Activated CD8-positive, alpha-beta T cell treated with anti-CD3 and anti-CD28 coated beads for 36 hours (primary cell): ENCODE measurements at regions not wholly inside any gene's neighbourhood (a gene's known extent, or its start where the extent isn't known, plus 50 kb on each side); places are given as distances from the start of the nearest gene placed in this dataset.

Source experiments
- ATAC-seq: fragments of 200-7000 bp; cut with Tn5 transposase; one replicate; pipeline ENCODE4 v1.10.0; 2021; ENCODE audit warnings: mild to moderate bottlenecking, moderate library complexity
- CTCF ChIA-PET: fragments of 350-600 bp; sonication (Branson Sonifier 250); formaldehyde crosslinking; loops from one replicate; lab custom pipeline; 2021; ENCODE audit warnings: antibody characterized with exemption; lab: Charles Lee
- POLR2A ChIA-PET: fragments of 350-600 bp; sonication (Branson Sonifier 250); formaldehyde crosslinking; loops from one replicate; lab custom pipeline; 2021; ENCODE audit warnings: antibody characterized with exemption; lab: Charles Lee
- DNase-seq: peaks from one replicate; pipeline ENCODE4 v3.0.0-alpha.2; 2020
- H3K27ac Mint-ChIP-seq: one replicate; pipeline ENCODE4 v1.8.0; 2021; ENCODE audit warnings: mild to moderate bottlenecking, mixed read lengths
- H3K27me3 Mint-ChIP-seq: one replicate; pipeline ENCODE4 v1.8.0; 2021; ENCODE audit warnings: mixed read lengths
- H3K36me3 Mint-ChIP-seq: one replicate; pipeline ENCODE4 v1.8.0; 2021; ENCODE audit warnings: low read depth, mixed read lengths
- H3K4me1 Mint-ChIP-seq: one replicate; pipeline ENCODE4 v1.8.0; 2021; ENCODE audit warnings: low read depth, mixed read lengths
- H3K4me3 Mint-ChIP-seq: one replicate; pipeline ENCODE4 v1.8.0; 2021; ENCODE audit warnings: mild to moderate bottlenecking, moderate library complexity, mixed read lengths
- H3K9me3 Mint-ChIP-seq: one replicate; pipeline ENCODE4 v1.8.0; 2021; ENCODE audit warnings: mixed read lengths
- intact Hi-C: fragments of 100-400 bp; cut with micrococcal nuclease; formaldehyde crosslinking; loops from one replicate; pipeline ENCODE4 v1.10.0; 2022
- TF ChIP-seq, protein P1 (sequence below): fragments of 200-600 bp; IDR thresholded peaks from one replicate; pipeline ENCODE4 v1.8.0; 2022; ENCODE audit warnings: antibody characterized with exemption, mild to moderate bottlenecking

DNA sequence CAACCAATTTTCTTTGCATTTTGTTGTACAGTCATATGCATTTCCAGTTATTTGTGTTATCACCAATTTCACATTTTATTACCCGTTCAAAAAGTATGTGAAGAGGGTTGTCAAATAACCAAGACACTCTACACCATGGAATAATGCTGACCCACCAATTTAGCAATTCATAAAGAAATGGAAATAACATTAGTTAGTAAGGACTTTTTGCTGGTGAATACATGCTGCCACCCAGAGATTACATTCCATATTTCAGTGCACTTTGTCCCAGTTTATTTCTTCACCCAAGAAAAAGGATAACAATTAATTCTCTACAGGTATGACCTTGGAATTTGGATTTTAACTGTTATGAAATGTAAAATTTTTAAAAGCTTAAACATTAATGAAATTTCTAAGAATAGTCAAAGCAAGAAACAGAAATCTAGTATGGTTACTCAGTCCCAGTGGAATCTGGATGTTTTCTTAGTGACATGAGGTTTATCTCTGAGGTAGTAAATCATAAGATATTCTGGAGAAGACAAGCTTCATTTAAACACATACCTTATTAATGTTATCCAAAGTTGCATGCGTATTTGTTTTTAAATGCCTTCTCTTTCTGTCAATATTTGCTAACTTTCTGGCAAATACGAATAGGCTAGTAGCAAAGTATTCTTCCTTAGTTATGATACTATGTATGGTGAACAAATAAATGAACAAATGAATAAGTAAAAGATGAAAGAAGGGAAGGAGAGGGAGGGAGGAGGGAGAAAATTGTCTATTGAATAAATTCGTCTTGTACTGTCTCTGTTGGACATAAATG, 100.6 kb downstream of the CETN3 start:
- no peaks in the 10 kb centered on the region for H3K36me3 Mint-ChIP-seq
- intact Hi-C loops = no loop called here
- ATAC-seq (no peak), DNase-seq (no peak)
- POLR2A ChIA-PET = no interaction called here
- no peak overlapping the region for H3K27ac Mint-ChIP-seq
- TF ChIP-seq, protein P1, sequence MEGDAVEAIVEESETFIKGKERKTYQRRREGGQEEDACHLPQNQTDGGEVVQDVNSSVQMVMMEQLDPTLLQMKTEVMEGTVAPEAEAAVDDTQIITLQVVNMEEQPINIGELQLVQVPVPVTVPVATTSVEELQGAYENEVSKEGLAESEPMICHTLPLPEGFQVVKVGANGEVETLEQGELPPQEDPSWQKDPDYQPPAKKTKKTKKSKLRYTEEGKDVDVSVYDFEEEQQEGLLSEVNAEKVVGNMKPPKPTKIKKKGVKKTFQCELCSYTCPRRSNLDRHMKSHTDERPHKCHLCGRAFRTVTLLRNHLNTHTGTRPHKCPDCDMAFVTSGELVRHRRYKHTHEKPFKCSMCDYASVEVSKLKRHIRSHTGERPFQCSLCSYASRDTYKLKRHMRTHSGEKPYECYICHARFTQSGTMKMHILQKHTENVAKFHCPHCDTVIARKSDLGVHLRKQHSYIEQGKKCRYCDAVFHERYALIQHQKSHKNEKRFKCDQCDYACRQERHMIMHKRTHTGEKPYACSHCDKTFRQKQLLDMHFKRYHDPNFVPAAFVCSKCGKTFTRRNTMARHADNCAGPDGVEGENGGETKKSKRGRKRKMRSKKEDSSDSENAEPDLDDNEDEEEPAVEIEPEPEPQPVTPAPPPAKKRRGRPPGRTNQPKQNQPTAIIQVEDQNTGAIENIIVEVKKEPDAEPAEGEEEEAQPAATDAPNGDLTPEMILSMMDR = no peak
- no peaks in the 10 kb centered on the region for H3K27me3 Mint-ChIP-seq
- CTCF ChIA-PET = no interaction called here
- no peak overlapping the region for H3K4me3 Mint-ChIP-seq
- no peaks in the 10 kb centered on the region for H3K9me3 Mint-ChIP-seq
- H3K4me1 Mint-ChIP-seq = no peaks in the 10 kb centered on the region

DNA sequence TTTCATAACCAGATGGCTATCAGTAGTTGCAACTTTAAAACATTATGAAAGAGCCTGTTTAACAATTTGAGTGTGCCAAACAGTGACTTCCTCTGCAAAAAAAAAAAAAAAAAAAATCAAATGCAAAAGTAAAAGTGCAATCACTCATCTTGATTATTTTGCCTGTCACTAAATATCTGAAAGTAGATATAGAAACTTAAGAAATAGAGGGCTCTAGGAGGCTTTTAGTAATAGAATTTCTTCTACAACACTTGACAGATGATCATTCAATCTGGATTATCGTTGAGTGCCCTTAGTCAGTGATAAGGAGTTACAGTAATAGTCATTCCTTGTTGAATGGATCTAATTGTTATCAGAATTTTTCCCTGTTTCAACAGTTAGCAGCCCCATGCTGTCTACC, 101.8 kb downstream of the CETN3 start:
- intact Hi-C loops = no loop called here
- H3K27ac Mint-ChIP-seq = no peak overlapping the region
- TF ChIP-seq, protein P1 = no peak
- no peak overlapping the region for H3K4me3 Mint-ChIP-seq
- H3K27me3 Mint-ChIP-seq = no peaks in the 10 kb centered on the region
- no peaks in the 10 kb centered on the region for H3K36me3 Mint-ChIP-seq
- ChIA-PET POLR2A (no interaction called here), CTCF (no interaction called here)
- DNase-seq (no peak), ATAC-seq (no peak)
- H3K9me3 Mint-ChIP-seq = no peaks in the 10 kb centered on the region
- H3K4me1 Mint-ChIP-seq = no peaks in the 10 kb centered on the region

DNA sequence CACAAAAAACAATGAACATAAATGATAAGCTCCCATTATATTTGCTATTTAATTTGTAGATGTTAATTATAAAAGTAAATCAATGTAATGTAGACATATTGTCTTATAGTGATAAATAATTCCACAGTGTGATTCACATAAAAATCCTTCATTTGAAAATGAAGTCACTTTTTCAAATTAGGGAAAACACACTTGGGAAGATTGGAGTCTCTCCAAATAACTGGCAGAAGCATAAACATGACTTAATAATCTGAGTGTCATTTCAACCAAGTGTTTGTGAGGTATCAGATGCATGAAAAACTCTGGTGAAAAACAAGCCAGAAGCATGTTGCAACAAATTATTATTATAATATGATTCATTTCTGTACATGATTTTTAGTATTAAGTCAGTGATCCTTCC, 102.2 kb downstream of the CETN3 start:
- CTCF ChIA-PET = no interaction called here

DNA sequence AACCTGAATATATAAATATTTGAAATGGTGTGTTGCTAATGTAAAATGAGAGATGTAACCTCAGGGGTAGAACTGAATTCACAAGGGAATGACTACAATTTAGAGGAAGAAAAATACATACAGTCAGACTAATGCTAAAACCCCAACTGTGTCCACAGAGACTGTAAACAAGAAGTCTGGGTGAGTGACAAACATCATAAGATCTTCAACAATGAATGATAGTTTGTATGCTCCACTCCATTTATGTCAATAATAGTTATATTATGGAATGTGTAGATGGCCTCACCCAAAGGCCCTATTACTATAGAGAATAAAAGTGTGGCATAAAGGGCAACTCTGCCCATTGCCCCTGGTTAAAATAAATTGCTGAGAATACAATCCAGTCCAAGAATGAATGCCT, 102.9 kb downstream of the CETN3 start:
- H3K4me1 Mint-ChIP-seq = no peaks in the 10 kb centered on the region
- POLR2A ChIA-PET = no interaction called here
- no peaks in the 10 kb centered on the region for H3K9me3 Mint-ChIP-seq
- TF ChIP-seq, protein P1 = no peak
- H3K4me3 Mint-ChIP-seq = no peak overlapping the region
- no peaks in the 10 kb centered on the region for H3K36me3 Mint-ChIP-seq
- ATAC-seq = no peak
- DNase-seq = no peak
- CTCF ChIA-PET = no interaction called here
- no peaks in the 10 kb centered on the region for H3K27me3 Mint-ChIP-seq
- intact Hi-C loops = no loop called here
- no peak overlapping the region for H3K27ac Mint-ChIP-seq

More for the DNA sequence above, 102.2 kb downstream of the CETN3 start:
- no peaks in the 10 kb centered on the region for H3K4me1 Mint-ChIP-seq
- H3K9me3 Mint-ChIP-seq = no peaks in the 10 kb centered on the region
- H3K4me3 Mint-ChIP-seq = no peak overlapping the region
- TF ChIP-seq, protein P1 = no peak
- intact Hi-C loops = no loop called here
- H3K27ac Mint-ChIP-seq = no peak overlapping the region
- H3K36me3 Mint-ChIP-seq = no peaks in the 10 kb centered on the region
- DNase-seq (no peak), ATAC-seq (no peak)
- no peaks in the 10 kb centered on the region for H3K27me3 Mint-ChIP-seq
- POLR2A ChIA-PET = no interaction called here

DNA sequence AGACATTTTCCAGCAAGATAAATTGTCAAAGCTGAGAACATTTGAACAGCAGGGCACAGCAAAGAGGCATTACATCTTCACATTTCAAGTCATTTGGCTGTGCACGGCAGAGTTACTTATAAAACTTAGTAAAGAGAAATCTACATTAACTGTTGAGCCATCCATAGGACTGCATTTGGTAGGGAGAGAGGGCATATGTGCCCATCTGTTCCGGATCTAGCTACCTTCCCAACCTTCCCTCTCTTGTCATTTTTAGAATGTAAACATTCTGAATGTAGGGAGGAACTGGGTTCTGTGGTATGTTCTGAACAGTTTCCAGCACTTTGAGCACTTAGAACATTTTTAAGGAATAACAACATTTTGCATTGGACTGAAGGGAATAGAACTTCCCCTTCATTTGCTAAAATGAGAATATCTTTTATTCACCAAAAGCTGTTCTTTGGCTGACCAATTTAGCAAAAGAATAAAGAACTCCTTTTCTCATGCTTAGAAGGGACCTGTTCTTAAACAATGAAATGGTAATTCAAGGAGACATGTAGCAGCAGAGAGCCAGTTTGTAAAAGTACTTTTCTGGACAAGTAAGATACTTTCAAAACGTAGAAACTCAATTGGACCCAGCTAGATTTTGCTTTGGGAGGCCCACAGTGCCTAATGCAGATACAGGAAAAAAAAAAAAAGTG, 104.4 kb downstream of the CETN3 start:
- no peaks in the 10 kb centered on the region for H3K27me3 Mint-ChIP-seq
- ATAC-seq (no peak), DNase-seq (no peak)
- no peaks in the 10 kb centered on the region for H3K4me1 Mint-ChIP-seq
- intact Hi-C loops = no loop called here
- no peak overlapping the region for H3K27ac Mint-ChIP-seq
- H3K36me3 Mint-ChIP-seq = no peaks in the 10 kb centered on the region
- ChIA-PET POLR2A (interaction anchor here (0.6 kb wide), 1 partner anchor 207 kb away, joined by 3 read pairs; no protein-coding TSS in a partner anchor), CTCF (no interaction called here)
- TF ChIP-seq, protein P1 = no peak
- H3K4me3 Mint-ChIP-seq = no peak overlapping the region
- no peaks in the 10 kb centered on the region for H3K9me3 Mint-ChIP-seq
